Omental fat pad (tissue), 3 donors: ENCODE measurements at regions not wholly inside any gene's neighbourhood (a gene's known extent, or its start where the extent isn't known, plus 50 kb on each side); places are given as distances from the start of the nearest gene placed in this dataset.

ENCODE experiments used
- ATAC-seq: fragments of 150-250 bp; one replicate; pipeline ENCODE4 v1.9.1; 2016; ENCODE audit warnings: mild to moderate bottlenecking, moderate library complexity; ENCODE audit not compliant: low FRiP score
- DNase-seq: peaks from one replicate; pipeline ENCODE4 v3.0.0-alpha.2; 2019; ENCODE audit warnings: low spot score
- TF ChIP-seq, protein P1 (sequence below), 3 donors: fragments of 450-650 bp; IDR thresholded peaks; one replicate each; pipeline ENCODE4 v1.5.1; 2016 to 2017; ENCODE audit warnings: antibody characterized with exemption in 3 of 3, mild to moderate bottlenecking in 3 of 3, moderate library complexity in 2 of 3

DNA sequence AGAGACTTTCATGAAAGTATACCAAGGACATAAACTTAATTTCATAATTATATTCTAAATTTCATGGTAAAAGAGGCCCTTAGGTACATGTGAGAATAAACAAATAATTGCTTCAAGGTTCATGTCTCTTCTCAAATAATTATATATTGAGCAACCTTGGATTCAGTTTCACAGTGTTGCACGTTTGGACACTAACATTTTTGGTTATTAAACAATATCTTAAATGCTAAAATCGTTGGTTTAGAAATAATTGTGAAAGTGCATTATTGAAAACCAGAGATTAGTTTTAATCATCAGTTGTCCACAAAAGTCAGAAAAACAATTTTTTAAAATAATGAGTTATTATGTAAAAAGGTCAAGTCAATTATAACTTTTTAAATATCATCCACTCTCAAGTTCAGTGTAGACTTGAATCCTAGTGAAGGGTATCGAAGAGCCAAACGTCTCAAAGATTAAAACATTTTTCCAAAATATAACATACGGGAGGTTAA lies 227.1 kb upstream of the DEFB112 start:
- TF ChIP-seq, protein P1, sequence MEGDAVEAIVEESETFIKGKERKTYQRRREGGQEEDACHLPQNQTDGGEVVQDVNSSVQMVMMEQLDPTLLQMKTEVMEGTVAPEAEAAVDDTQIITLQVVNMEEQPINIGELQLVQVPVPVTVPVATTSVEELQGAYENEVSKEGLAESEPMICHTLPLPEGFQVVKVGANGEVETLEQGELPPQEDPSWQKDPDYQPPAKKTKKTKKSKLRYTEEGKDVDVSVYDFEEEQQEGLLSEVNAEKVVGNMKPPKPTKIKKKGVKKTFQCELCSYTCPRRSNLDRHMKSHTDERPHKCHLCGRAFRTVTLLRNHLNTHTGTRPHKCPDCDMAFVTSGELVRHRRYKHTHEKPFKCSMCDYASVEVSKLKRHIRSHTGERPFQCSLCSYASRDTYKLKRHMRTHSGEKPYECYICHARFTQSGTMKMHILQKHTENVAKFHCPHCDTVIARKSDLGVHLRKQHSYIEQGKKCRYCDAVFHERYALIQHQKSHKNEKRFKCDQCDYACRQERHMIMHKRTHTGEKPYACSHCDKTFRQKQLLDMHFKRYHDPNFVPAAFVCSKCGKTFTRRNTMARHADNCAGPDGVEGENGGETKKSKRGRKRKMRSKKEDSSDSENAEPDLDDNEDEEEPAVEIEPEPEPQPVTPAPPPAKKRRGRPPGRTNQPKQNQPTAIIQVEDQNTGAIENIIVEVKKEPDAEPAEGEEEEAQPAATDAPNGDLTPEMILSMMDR (IDR thresholded peaks at IDR 0.05), result no peak
- no peak for DNase-seq
- no peak for ATAC-seq

DNA sequence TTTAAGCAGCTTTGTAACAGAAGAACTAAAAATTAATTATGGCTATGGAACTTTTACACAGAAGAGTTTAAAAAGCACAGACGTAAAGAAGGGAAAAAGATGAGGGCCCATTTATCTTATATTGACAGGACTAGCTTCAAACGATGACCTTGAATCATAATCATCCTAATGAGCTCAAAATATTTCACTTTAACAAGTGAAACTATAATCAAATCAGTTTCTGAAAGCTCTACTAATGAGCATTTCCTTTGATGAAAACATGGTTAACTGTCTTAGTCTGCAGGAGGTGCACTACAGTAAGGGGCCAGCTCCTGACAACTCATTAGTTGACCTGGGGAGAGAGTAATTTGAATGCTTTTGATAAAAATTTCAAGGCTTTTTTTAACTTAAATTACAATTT lies 228.0 kb upstream of the DEFB112 start:
- TF ChIP-seq, protein P1 (IDR thresholded peaks at IDR 0.05), result no peak
- DNase-seq (no peak), ATAC-seq (no peak)

DNA sequence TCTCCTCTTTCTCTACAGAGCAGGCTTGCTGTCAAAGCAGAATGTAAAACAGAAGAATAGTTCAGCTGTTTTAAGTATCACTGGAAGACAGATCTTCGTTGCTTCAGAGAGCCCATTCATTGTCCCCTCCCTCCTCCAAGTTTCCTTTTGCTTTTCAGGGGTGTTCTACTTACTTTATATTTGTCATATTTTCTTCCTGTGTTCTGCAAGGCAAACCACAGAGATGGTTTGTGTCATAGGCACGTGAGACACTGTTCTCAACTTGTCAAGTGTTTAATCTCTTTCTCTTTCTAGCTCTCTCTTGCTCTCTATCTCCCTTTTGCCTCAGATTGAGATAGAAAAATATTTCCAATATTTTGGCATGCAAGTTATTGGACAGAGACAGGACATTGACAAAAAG lies 228.9 kb upstream of the DEFB112 start:
- TF ChIP-seq, protein P1 (IDR thresholded peaks at IDR 0.05), result no peak
- ATAC-seq, result no peak
- no peak for DNase-seq

DNA sequence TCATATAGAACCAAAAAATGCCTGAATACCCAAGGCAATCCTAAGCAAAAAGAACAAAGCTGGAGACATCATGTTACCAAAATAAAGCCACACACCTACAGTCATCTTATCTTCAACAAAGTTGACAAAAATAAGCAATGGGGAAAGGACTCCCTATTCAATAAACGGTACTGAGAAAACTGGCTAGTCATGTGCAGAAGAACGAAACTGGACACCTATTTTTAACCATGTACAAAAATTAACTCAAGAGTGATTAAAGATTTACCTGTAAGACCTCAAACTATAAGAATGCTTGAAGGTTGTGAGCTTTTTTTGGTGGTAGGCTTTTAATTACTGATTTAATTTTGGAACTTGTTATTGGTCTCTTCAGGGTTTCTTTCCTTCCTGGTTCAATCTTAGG lies 236.0 kb upstream of the DEFB112 start:
- TF ChIP-seq, protein P1 (IDR thresholded peaks at IDR 0.05), result no peak
- no peak for ATAC-seq
- DNase-seq, result no peak

DNA sequence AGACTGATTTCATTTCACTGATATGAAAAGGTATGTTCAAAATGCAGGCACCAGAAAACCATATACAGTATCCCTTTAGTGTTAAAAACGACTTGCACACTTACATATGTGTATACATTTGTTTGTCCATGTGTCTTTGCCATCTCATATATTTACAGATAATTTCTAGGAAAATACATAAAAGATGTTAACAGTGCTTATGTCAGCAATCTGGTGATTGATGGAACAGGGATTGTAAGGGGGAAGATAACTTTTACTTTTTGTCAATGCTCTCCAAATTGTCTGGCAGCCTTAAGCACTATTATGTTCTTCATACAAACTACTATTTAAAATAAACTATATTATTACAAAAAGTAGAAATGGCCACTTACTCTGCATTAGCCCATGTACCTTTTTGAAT lies 238.5 kb upstream of the DEFB112 start:
- TF ChIP-seq, protein P1 (IDR thresholded peaks at IDR 0.05), result no peak
- no peak for ATAC-seq
- DNase-seq, result no peak

DNA sequence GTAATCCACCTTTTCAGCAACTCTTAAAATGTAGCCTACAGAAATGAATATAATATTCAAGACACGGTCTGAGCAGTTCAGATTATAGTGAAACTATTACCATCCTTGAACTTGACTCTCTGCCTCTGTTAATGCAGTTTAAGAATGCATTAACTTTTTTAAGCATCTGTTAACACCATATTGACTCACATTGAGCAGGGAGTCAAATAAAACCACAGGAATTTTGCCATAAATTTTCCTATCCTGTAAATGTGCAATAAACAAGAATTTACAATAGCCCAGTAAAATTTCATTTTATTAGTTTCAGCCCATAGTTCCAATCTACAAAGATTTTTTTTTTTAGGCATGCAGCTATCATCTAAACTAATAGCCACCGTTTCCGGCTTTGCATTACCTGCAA lies 239.2 kb upstream of the DEFB112 start:
- ATAC-seq (no peak), DNase-seq (no peak)
- TF ChIP-seq, protein P1 (IDR thresholded peaks at IDR 0.05), result no peak

DNA sequence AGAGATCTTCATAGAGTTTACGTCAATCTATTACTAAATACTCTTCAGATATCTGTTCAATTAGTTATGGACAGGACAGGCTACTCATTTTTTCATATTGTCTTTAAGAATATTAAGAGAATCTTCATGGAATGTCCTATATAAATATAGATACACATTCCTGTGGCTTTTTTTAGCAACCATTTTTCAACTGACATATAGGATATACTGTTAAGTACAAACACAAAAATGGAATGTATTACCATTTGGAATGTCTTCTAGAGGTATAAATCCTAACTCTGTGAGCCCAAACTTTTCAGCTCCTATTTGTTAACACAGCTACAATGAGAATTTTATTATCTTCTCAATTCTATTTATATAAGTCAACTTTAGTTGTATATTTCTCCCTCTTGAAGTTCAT lies 239.6 kb upstream of the DEFB112 start:
- ATAC-seq (no peak), DNase-seq (no peak)
- TF ChIP-seq, protein P1 (IDR thresholded peaks at IDR 0.05), result no peak
